AG09319 (cell line): ENCODE measurements at regions not wholly inside any gene's neighbourhood (a gene's known extent, or its start where the extent isn't known, plus 50 kb on each side); places are given as distances from the start of the nearest gene placed in this dataset.

Experiments
- DNase-seq: peaks from one replicate; pipeline ENCODE4 v3.0.0-alpha.2; 2010; ENCODE audit warnings: low read depth; ENCODE audit errors: extremely low read depth
- TF ChIP-seq, protein P1 (sequence below): IDR thresholded peaks from 2 replicates; pipeline ENCODE4 v1.5.1; 2011; ENCODE audit warnings: low read depth, mild to moderate bottlenecking, inconsistent platforms, low read length, moderate library complexity

- DNase-seq: no peak
- TF ChIP-seq, protein P1, sequence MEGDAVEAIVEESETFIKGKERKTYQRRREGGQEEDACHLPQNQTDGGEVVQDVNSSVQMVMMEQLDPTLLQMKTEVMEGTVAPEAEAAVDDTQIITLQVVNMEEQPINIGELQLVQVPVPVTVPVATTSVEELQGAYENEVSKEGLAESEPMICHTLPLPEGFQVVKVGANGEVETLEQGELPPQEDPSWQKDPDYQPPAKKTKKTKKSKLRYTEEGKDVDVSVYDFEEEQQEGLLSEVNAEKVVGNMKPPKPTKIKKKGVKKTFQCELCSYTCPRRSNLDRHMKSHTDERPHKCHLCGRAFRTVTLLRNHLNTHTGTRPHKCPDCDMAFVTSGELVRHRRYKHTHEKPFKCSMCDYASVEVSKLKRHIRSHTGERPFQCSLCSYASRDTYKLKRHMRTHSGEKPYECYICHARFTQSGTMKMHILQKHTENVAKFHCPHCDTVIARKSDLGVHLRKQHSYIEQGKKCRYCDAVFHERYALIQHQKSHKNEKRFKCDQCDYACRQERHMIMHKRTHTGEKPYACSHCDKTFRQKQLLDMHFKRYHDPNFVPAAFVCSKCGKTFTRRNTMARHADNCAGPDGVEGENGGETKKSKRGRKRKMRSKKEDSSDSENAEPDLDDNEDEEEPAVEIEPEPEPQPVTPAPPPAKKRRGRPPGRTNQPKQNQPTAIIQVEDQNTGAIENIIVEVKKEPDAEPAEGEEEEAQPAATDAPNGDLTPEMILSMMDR: no peak
Observed at GRCh38 chr3:5485427-5485826, 297.9 kb downstream of the EDEM1 start.

- no peak for DNase-seq
- TF ChIP-seq, protein P1: no peak
Observed at GRCh38 chr3:5488771-5489170, 301.3 kb downstream of the EDEM1 start.

DNA sequence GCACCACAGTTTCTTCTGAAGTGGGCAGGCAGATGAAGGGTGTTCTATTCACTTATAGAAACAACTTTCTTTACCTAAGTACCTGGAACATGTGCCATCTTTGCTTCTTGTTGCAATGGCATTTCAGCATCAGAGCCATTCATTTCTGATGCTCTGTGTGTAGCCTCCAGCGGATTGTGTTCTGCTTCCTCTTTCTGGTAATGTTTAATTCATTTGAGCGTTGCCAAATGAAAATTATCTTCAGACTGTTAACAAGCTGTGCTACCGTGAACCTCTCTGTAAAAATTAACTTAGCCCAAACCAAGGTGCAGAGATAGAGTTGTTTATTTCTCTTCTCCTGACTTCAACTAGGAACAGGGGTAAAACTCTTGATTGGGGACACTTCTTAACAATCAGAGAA is 302.0 kb downstream of the EDEM1 start:
- TF ChIP-seq, protein P1: no peak
- no peak for DNase-seq

- no peak for DNase-seq
- TF ChIP-seq, protein P1: no peak
Observed at GRCh38 chr3:5494905-5495519, 307.5 kb downstream of the EDEM1 start.

- TF ChIP-seq, protein P1: no peak
- no peak for DNase-seq
Observed at GRCh38 chr3:5497497-5497896, 310.0 kb downstream of the EDEM1 start.

- TF ChIP-seq, protein P1: no peak
- DNase-seq: no peak
Observed at GRCh38 chr3:5498981-5499380, 311.5 kb downstream of the EDEM1 start.

DNA sequence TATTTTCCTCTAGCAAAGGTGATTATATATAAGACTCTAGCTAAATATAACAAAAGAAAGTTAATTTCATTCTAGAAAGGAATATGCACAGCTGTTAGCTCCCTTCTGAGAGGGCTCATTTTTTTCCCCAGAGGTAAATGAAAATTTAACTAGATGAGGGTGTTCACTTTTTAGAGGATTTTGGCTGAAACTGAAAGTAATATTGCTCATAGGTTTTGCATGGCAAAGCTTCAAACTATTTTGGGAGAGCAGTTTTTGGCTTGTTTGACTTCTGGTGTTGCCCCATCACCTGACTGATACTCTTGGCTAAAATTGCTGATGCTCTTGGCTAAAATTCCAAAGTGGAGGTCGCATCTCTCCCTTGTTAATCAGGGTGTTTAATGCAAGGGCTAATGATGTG is 311.9 kb downstream of the EDEM1 start:
- TF ChIP-seq, protein P1: no peak
- no peak for DNase-seq
